NB4 (cell line): ENCODE measurements at regions not wholly inside any gene's neighbourhood (a gene's known extent, or its start where the extent isn't known, plus 50 kb on each side); places are given as distances from the start of the nearest gene placed in this dataset.

Experiments used
- MAX ChIP-seq: IDR thresholded peaks from 2 replicates; pipeline ENCODE4 v1.6.1; 2011; ENCODE audit warnings: low read depth, low read length
- TF ChIP-seq, protein P1 (sequence below): IDR thresholded peaks from one replicate; pipeline ENCODE4 v1.5.1; 2012; ENCODE audit warnings: low read depth, low read length

DNA sequence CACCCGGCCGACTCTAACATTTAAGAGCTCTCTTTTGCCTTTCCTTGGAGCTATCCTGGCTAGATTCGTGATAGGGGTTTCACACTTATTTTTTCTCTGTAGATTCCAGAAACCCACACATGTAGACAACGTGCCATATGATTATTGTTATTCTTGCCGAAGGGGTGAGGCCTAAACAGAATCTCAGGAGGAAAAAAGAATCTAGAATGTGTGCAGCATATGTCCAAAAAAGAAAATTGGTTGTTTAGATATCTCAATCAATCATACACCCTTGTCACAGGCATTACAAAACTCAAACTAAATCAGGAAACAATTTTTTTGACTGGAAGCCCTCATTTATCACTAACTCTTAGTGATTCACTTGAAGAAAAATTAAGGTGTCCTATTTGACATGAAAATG, 66.9 kb upstream of the TGM3 start:
- TF ChIP-seq, protein P1, sequence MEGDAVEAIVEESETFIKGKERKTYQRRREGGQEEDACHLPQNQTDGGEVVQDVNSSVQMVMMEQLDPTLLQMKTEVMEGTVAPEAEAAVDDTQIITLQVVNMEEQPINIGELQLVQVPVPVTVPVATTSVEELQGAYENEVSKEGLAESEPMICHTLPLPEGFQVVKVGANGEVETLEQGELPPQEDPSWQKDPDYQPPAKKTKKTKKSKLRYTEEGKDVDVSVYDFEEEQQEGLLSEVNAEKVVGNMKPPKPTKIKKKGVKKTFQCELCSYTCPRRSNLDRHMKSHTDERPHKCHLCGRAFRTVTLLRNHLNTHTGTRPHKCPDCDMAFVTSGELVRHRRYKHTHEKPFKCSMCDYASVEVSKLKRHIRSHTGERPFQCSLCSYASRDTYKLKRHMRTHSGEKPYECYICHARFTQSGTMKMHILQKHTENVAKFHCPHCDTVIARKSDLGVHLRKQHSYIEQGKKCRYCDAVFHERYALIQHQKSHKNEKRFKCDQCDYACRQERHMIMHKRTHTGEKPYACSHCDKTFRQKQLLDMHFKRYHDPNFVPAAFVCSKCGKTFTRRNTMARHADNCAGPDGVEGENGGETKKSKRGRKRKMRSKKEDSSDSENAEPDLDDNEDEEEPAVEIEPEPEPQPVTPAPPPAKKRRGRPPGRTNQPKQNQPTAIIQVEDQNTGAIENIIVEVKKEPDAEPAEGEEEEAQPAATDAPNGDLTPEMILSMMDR = no peak
- no peak for TF ChIP-seq MAX
